ENCODE measurements at regions not wholly inside any gene's neighbourhood (a gene's known extent, or its start where the extent isn't known, plus 50 kb on each side); places are given as distances from the start of the nearest gene placed in this dataset.

GRCh38 chr1:96238426-96238825 is 483.2 kb upstream of the PTBP2 start:
- intact Hi-C loops (cut with micrococcal nuclease), result no loop called here
- ChIA-PET POLR2A (no interaction called here), CTCF (no interaction called here)
- ATAC-seq (no peak), DNase-seq (no peak)
- Mint-ChIP-seq H3K9me3 (no peaks in the 10 kb centered on the region), H3K4me1 (ENCODE audit: low read depth) (no peaks in the 10 kb centered on the region), H3K4me3 (no peak overlapping the region), H3K27me3 (no peaks in the 10 kb centered on the region), H3K27ac (no peak overlapping the region), H3K36me3 (ENCODE audit: low read depth) (no peaks in the 10 kb centered on the region)
- TF ChIP-seq CTCF (IDR thresholded peaks at IDR 0.05), result no peak

DNA sequence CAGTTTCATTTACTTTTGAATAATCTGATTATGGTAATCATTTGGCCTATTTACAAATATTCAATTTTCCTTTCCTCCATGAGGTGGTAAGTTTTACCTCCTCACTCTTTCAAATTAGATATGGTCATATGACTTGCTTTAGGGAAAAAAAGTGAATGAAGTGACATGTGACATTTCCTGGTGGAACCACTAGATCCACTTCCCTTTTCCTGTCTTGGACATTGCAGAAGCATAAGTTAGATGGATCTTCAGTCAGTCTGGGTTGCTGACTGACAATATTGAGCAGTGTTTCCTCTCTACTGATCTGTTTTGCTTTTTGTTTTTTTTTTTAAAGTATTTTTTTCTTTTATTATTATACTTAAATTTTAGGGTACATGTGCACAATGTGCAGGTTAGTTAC is 481.1 kb upstream of the PTBP2 start:
- ATAC-seq (no peak), DNase-seq (no peak)
- Mint-ChIP-seq H3K27ac (no peak overlapping the region), H3K36me3 (ENCODE audit: low read depth) (no peaks in the 10 kb centered on the region), H3K4me1 (ENCODE audit: low read depth) (no peaks in the 10 kb centered on the region), H3K9me3 (no peaks in the 10 kb centered on the region), H3K27me3 (no peaks in the 10 kb centered on the region), H3K4me3 (no peak overlapping the region)
- intact Hi-C loops (cut with micrococcal nuclease), result no loop called here
- CTCF ChIA-PET, result no interaction called here
- POLR2A ChIA-PET, result interaction anchor here (0.6 kb wide), 1 partner anchor 8 kb away, joined by 3 read pairs; no protein-coding TSS in a partner anchor
- TF ChIP-seq CTCF (IDR thresholded peaks at IDR 0.05), result no peak

DNA sequence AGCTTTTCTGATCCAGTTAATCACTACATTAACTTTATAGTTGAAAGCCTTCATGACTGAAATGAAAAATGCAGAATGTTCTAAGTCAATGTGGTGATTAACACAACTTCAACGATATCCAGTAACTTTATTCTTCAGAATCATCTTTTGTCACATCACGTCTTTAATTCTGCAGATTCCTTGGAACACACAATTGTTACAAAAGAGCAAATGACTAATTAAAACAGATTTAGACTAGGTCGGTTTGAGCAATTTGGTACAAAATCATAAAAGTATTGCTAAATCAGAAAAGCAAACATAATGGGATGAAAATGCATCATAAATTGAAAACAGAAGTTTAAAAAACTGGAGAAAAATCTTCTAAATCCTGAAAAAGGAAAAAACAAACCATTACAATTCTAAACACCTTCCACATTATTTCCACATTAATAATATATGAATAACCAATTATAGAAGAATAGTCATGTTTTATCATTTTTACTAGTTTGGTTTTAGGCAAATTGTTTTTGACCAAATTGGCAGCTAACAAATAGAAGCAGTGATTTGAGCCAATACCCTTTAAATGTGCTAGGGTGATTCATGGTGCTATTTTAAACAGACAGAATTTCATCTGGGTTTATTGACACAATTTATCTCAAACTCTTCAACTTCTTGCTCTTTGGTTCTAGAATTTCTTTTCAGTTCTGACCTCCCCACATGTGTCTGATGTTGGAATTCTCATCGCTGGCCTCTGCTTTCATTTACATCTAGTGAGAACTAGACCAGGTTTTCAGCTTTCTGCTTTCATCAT is 468.1 kb upstream of the PTBP2 start:
- CTCF ChIA-PET, result no interaction called here

DNA sequence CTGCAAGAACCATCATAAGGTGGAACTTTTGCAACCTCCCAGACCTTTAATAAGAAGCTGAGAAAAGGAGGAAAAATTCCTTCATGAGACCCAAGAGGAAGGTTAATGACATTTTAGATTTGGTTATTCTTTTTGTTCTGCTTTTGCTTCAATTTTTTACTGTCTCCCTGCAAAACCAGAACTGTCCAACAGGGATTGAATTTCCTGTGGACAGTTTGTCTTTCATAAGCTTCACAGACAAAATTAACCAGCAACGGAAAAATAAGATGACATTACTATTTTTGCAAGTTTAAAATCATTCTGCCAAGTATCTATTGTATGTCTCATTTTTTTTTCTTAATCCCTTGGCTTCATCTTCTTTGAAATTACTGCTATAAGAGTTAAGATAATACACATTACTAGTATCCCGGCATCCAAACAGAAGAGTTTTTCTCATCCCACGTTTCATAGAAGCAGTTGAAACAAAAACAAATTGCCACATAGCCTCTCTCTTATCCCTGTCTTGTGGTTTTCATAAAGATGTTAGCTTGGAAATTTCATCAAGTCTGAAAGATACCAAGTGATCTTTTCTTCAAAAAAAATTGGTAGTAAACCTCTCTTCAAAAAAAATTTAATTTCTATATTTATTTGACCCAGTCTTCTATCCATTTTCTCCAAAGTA is 465.3 kb upstream of the PTBP2 start:
- CTCF ChIA-PET, result no interaction called here
- H3K27ac Mint-ChIP-seq, result no peak overlapping the region
- ATAC-seq (no peak), DNase-seq (no peak)
- POLR2A ChIA-PET, result no interaction called here
- H3K9me3 Mint-ChIP-seq, result peaks cover 3% of the 10 kb centered on the region
- H3K4me3 Mint-ChIP-seq, result no peak overlapping the region
- no peaks in the 10 kb centered on the region for H3K36me3 Mint-ChIP-seq (ENCODE audit: low read depth)
- intact Hi-C loops (cut with micrococcal nuclease), result no loop called here
- no peak for TF ChIP-seq CTCF (IDR thresholded peaks at IDR 0.05)
- H3K27me3 Mint-ChIP-seq, result no peaks in the 10 kb centered on the region
- H3K4me1 Mint-ChIP-seq (ENCODE audit: low read depth), result no peaks in the 10 kb centered on the region

More for the DNA sequence above, 468.1 kb upstream of the PTBP2 start:
- ATAC-seq, result no peak
- H3K9me3 Mint-ChIP-seq, result no peaks in the 10 kb centered on the region
- no peak overlapping the region for H3K4me3 Mint-ChIP-seq
- H3K4me1 Mint-ChIP-seq (ENCODE audit: low read depth), result no peaks in the 10 kb centered on the region
- POLR2A ChIA-PET, result no interaction called here
- DNase-seq, result no peak
- no peaks in the 10 kb centered on the region for H3K36me3 Mint-ChIP-seq (ENCODE audit: low read depth)
- intact Hi-C loops (cut with micrococcal nuclease), result no loop called here
- H3K27ac Mint-ChIP-seq, result no peak overlapping the region
- TF ChIP-seq CTCF (IDR thresholded peaks at IDR 0.05), result no peak
- H3K27me3 Mint-ChIP-seq, result no peaks in the 10 kb centered on the region

- no peak overlapping the region for H3K4me3 Mint-ChIP-seq
- no peaks in the 10 kb centered on the region for H3K27me3 Mint-ChIP-seq
- no peak for ATAC-seq
- H3K27ac Mint-ChIP-seq, result no peak overlapping the region
- intact Hi-C loops (cut with micrococcal nuclease), result no loop called here
- H3K4me1 Mint-ChIP-seq (ENCODE audit: low read depth), result no peaks in the 10 kb centered on the region
- no peaks in the 10 kb centered on the region for H3K36me3 Mint-ChIP-seq (ENCODE audit: low read depth)
- TF ChIP-seq CTCF (IDR thresholded peaks at IDR 0.05), result no peak
- peaks cover 3% of the 10 kb centered on the region for H3K9me3 Mint-ChIP-seq
- CTCF ChIA-PET, result no interaction called here
- DNase-seq, result no peak
- POLR2A ChIA-PET, result no interaction called here
Observed at GRCh38 chr1:96259399-96259798, 462.2 kb upstream of the PTBP2 start.

Measured in activated CD8-positive, alpha-beta T cell treated with anti-CD3 and anti-CD28 coated beads for 36 hours (primary cell).